ENCODE measurements at regions not wholly inside any gene's neighbourhood (a gene's known extent, or its start where the extent isn't known, plus 50 kb on each side); places are given as distances from the start of the nearest gene placed in this dataset.

DNA sequence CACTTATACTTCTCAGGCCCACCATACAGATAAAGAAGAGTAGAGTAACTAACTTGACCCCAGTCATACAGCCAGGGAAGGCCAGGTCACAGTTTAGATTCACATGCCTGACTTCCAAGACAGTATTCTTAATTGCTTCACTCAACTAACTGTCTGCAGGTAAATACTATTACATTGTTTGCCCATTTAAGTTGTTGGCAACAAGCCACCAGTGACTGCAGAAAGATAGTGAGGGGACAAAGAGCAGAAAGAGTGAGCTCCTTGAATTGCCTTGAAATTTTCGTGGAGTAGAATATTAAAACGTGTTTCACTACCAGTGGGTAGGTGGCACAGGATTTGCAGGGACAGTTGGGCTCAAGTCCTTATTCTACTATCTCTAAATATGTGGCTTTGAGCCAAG lies 146.3 kb upstream of the RMST start:
- Histone ChIP-seq H3K4me2 (ENCODE audit: low read length) (no peak overlapping the region), H3K9me3 (ENCODE audit: control insufficient read depth, insufficient read depth, low read length) (no peaks in the 10 kb centered on the region), H3F3A (ENCODE audit: control insufficient read depth, insufficient read depth) (no peaks in the 10 kb centered on the region), H3K4me3 (ENCODE audit: low read length) (no peak overlapping the region), H3K9me2 (replicated peaks; ENCODE audit: control insufficient read depth, low read length) (no peaks in the 10 kb centered on the region), H3K4me1 (ENCODE audit: control insufficient read depth, low read length) (no peaks in the 10 kb centered on the region), H4K20me1 (ENCODE audit: control insufficient read depth, insufficient read depth, low read depth, low read length) (no peaks in the 10 kb centered on the region), H3K36me3 (ENCODE audit: control insufficient read depth, low read length) (no peaks in the 10 kb centered on the region), H3K79me2 (ENCODE audit: control insufficient read depth, low read length) (no peaks in the 10 kb centered on the region), H3K27me3 (ENCODE audit: control insufficient read depth, low read length) (no peaks in the 10 kb centered on the region; the same call in 1 of the 2 replicates), H3K27ac (ENCODE audit: low read depth, low read length) (no peak overlapping the region)
- TF ChIP-seq, protein P1, sequence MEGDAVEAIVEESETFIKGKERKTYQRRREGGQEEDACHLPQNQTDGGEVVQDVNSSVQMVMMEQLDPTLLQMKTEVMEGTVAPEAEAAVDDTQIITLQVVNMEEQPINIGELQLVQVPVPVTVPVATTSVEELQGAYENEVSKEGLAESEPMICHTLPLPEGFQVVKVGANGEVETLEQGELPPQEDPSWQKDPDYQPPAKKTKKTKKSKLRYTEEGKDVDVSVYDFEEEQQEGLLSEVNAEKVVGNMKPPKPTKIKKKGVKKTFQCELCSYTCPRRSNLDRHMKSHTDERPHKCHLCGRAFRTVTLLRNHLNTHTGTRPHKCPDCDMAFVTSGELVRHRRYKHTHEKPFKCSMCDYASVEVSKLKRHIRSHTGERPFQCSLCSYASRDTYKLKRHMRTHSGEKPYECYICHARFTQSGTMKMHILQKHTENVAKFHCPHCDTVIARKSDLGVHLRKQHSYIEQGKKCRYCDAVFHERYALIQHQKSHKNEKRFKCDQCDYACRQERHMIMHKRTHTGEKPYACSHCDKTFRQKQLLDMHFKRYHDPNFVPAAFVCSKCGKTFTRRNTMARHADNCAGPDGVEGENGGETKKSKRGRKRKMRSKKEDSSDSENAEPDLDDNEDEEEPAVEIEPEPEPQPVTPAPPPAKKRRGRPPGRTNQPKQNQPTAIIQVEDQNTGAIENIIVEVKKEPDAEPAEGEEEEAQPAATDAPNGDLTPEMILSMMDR (IDR thresholded peaks at IDR 0.05; ENCODE audit: low read depth, low read length, poor library complexity, severe bottlenecking): no peak
- no peak for TF ChIP-seq EZH2phosphoT487 (IDR thresholded peaks at IDR 0.05; ENCODE audit: borderline replicate concordance, low read length)

DNA sequence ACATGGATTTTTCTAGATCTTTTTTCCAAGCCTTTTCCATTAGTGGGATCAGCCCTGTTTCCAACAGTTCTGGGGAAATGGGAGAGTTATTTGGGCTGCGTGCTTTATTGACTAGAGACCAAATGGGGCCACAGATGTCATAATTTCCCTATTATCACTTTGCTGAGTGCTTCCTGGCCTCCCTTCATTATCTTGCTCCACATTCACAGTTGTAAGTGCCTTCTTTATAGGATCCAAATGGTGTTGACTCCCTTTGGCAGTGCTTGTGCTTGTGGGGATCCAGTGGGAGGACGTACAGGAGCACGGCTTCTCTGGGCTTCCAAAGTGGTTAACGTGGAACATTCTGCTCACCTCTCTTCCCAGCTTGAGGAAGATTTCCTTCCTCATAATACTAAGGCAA lies 141.0 kb upstream of the RMST start:
- Histone ChIP-seq H3K9me3 (ENCODE audit: control insufficient read depth, insufficient read depth, low read length) (no peaks in the 10 kb centered on the region), H3K36me3 (ENCODE audit: control insufficient read depth, low read length) (no peaks in the 10 kb centered on the region), H3K4me2 (ENCODE audit: low read length) (no peak overlapping the region), H3K27ac (ENCODE audit: low read depth, low read length) (no peak overlapping the region), H3K4me3 (ENCODE audit: low read length) (no peak overlapping the region), H3K79me2 (ENCODE audit: control insufficient read depth, low read length) (no peaks in the 10 kb centered on the region), H3K9me2 (replicated peaks; ENCODE audit: control insufficient read depth, low read length) (no peaks in the 10 kb centered on the region), H3F3A (ENCODE audit: control insufficient read depth, insufficient read depth) (no peaks in the 10 kb centered on the region), H3K4me1 (ENCODE audit: control insufficient read depth, low read length) (no peaks in the 10 kb centered on the region), H4K20me1 (ENCODE audit: control insufficient read depth, insufficient read depth, low read depth, low read length) (no peaks in the 10 kb centered on the region), H3K27me3 (ENCODE audit: control insufficient read depth, low read length) (0 out of 2 replicates have a peak, but pooled peaks cover 4% of the 10 kb centered on the region)
- TF ChIP-seq, protein P1 (IDR thresholded peaks at IDR 0.05; ENCODE audit: low read depth, low read length, poor library complexity, severe bottlenecking): no peak
- no peak for TF ChIP-seq EZH2phosphoT487 (IDR thresholded peaks at IDR 0.05; ENCODE audit: borderline replicate concordance, low read length)

DNA sequence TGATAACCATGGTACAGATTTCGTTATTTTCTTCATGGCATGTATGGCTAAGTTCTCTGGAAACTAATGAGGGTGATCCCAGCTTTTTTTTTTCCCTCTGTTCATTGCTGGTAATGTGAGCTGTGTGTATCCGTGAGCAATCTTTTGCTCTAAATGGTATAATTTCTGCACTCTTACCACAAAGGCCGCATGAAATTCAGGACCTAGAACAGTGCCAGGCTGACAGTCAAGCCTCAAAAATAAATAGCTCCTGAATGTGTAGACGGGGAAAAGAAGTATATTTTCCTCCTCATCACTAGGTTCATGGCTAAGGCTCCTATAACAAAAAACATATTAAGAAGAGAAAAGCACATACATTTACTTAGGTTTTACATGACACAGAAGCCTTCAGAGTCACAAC lies 140.2 kb upstream of the RMST start:
- H3K4me2 ChIP-seq (ENCODE audit: low read length): no peak overlapping the region
- no peaks in the 10 kb centered on the region for H3K9me2 ChIP-seq (replicated peaks; ENCODE audit: control insufficient read depth, low read length)
- no peaks in the 10 kb centered on the region for H3K79me2 ChIP-seq (ENCODE audit: control insufficient read depth, low read length)
- no peaks in the 10 kb centered on the region for H3F3A ChIP-seq (ENCODE audit: control insufficient read depth, insufficient read depth)
- H3K4me3 ChIP-seq (ENCODE audit: low read length): no peak overlapping the region
- no peaks in the 10 kb centered on the region for H4K20me1 ChIP-seq (ENCODE audit: control insufficient read depth, insufficient read depth, low read depth, low read length)
- H3K4me1 ChIP-seq (ENCODE audit: control insufficient read depth, low read length): no peaks in the 10 kb centered on the region
- TF ChIP-seq, protein P1 (IDR thresholded peaks at IDR 0.05; ENCODE audit: low read depth, low read length, poor library complexity, severe bottlenecking): no peak
- TF ChIP-seq EZH2phosphoT487 (IDR thresholded peaks at IDR 0.05; ENCODE audit: borderline replicate concordance, low read length): no peak
- no peak overlapping the region for H3K27ac ChIP-seq (ENCODE audit: low read depth, low read length)
- no peaks in the 10 kb centered on the region for H3K36me3 ChIP-seq (ENCODE audit: control insufficient read depth, low read length)
- no peaks in the 10 kb centered on the region for H3K9me3 ChIP-seq (ENCODE audit: control insufficient read depth, insufficient read depth, low read length)
- 0 out of 2 replicates have a peak, but pooled peaks cover 4% of the 10 kb centered on the region for H3K27me3 ChIP-seq (ENCODE audit: control insufficient read depth, low read length)

Measured in DOHH2 (cell line).